LNCAP (cell line): ENCODE measurements at regions not wholly inside any gene's neighbourhood (a gene's known extent, or its start where the extent isn't known, plus 50 kb on each side); places are given as distances from the start of the nearest gene placed in this dataset.

Source experiments
- CTCF ChIP-seq: fragments of 450-650 bp; IDR thresholded peaks from 2 replicates; pipeline ENCODE4 v1.5.1; 2017; ENCODE audit warnings: mild to moderate bottlenecking

- TF ChIP-seq CTCF, result no peak
These were observed 186.9 kb upstream of the ADO start for GRCh38 chr10:62617652-62618051.

- no peak for TF ChIP-seq CTCF
These were observed 186.5 kb upstream of the ADO start for GRCh38 chr10:62618054-62618453.

GRCh38 chr10:62618576-62619412, 185.7 kb upstream of the ADO start:
- no peak for TF ChIP-seq CTCF

GRCh38 chr10:62619413-62619738, 185.1 kb upstream of the ADO start:
- TF ChIP-seq CTCF, result no peak

GRCh38 chr10:62620491-62620890, 184.0 kb upstream of the ADO start:
- no peak for TF ChIP-seq CTCF

- no peak for TF ChIP-seq CTCF
These were observed 181.3 kb upstream of the ADO start for GRCh38 chr10:62623223-62623622.

- TF ChIP-seq CTCF, result no peak
These were observed 179.0 kb upstream of the ADO start for GRCh38 chr10:62625484-62625883.

- no peak for TF ChIP-seq CTCF
These were observed 178.4 kb upstream of the ADO start for GRCh38 chr10:62626079-62626478.
